ENCODE measurements at regions not wholly inside any gene's neighbourhood (a gene's known extent, or its start where the extent isn't known, plus 50 kb on each side); places are given as distances from the start of the nearest gene placed in this dataset.

- TF ChIP-seq ARID4B (CRISPR knock-in tag; IDR thresholded peaks at IDR 0.05; ENCODE audit: borderline replicate concordance) (no peak), RORB (CRISPR knock-in tag; IDR thresholded peaks at IDR 0.05) (no peak), NFYB (CRISPR knock-in tag; conservative IDR thresholded peaks at IDR 0.05; ENCODE audit: low read depth) (no peak)
- TF ChIP-seq, protein P1, sequence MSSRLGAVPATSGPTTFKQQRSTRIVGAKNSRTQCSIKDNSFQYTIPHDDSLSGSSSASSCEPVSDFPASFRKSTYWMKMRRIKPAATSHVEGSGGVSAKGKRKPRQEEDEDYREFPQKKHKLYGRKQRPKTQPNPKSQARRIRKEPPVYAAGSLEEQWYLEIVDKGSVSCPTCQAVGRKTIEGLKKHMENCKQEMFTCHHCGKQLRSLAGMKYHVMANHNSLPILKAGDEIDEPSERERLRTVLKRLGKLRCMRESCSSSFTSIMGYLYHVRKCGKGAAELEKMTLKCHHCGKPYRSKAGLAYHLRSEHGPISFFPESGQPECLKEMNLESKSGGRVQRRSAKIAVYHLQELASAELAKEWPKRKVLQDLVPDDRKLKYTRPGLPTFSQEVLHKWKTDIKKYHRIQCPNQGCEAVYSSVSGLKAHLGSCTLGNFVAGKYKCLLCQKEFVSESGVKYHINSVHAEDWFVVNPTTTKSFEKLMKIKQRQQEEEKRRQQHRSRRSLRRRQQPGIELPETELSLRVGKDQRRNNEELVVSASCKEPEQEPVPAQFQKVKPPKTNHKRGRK (CRISPR knock-in tag; IDR thresholded peaks at IDR 0.05; ENCODE audit: borderline replicate concordance), result no peak
Measured at GRCh38 chr12:42799966-42800365, 210.4 kb upstream of the PRICKLE1 start (continued).

DNA sequence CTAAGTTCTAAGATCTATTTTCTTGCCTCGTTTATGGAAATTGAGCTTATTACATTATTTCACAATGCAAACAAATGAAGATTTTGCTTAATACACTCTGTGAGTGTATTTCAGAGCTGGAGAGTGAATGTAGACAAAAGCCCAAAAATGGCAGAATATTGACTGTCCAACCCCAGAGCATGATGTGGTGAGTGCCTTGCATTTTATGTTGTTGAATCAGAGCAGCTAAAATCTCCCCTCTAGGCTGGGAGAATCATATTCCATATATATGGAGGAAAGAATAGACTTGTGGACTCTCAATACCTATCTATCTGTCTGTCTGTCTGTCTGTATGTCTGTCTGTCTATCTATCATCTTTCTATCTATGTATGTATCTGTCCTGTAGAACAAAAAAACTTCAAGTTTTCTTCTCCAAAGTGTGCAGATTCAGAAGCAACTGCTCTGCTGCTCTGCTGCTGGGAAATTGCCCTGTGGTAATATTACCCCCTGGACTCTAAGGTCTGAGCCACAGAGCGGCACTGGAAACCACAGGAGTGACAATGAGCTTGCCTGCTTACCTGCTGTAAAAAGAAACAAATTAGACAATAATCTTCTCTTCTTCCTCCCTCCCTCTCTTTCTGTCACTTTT lies 209.4 kb upstream of the PRICKLE1 start:
- H3K36me3 Mint-ChIP-seq, result no peaks in the 10 kb centered on the region
- TF ChIP-seq, protein P2, sequence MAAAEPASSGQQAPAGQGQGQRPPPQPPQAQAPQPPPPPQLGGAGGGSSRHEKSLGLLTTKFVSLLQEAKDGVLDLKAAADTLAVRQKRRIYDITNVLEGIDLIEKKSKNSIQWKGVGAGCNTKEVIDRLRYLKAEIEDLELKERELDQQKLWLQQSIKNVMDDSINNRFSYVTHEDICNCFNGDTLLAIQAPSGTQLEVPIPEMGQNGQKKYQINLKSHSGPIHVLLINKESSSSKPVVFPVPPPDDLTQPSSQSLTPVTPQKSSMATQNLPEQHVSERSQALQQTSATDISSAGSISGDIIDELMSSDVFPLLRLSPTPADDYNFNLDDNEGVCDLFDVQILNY (CRISPR knock-in tag; IDR thresholded peaks at IDR 0.05), result no peak
- TF ChIP-seq CREB1 (CRISPR knock-in tag; IDR thresholded peaks at IDR 0.05) (no peak), CBFB (CRISPR knock-in tag; IDR thresholded peaks at IDR 0.05; ENCODE audit: low read depth) (no peak), FOXJ3 (CRISPR knock-in tag; IDR thresholded peaks at IDR 0.05; ENCODE audit: borderline replicate concordance) (no peak), IRF2 (CRISPR knock-in tag; IDR thresholded peaks at IDR 0.05; ENCODE audit: borderline replicate concordance, low read depth) (no peak), TEAD4 (CRISPR knock-in tag; IDR thresholded peaks at IDR 0.05) (no peak), HMGXB4 (CRISPR knock-in tag; IDR thresholded peaks at IDR 0.05) (no peak), TEAD1 (CRISPR knock-in tag; IDR thresholded peaks at IDR 0.05) (no peak), JAZF1 (CRISPR knock-in tag; IDR thresholded peaks at IDR 0.05) (no peak), NR1H2 (CRISPR knock-in tag; IDR thresholded peaks at IDR 0.05) (no peak), JUN (CRISPR knock-in tag; IDR thresholded peaks at IDR 0.05) (no peak), ZNF317 (CRISPR knock-in tag; IDR thresholded peaks at IDR 0.05; ENCODE audit: borderline replicate concordance, low read depth) (no peak)
- TF ChIP-seq, protein P3, sequence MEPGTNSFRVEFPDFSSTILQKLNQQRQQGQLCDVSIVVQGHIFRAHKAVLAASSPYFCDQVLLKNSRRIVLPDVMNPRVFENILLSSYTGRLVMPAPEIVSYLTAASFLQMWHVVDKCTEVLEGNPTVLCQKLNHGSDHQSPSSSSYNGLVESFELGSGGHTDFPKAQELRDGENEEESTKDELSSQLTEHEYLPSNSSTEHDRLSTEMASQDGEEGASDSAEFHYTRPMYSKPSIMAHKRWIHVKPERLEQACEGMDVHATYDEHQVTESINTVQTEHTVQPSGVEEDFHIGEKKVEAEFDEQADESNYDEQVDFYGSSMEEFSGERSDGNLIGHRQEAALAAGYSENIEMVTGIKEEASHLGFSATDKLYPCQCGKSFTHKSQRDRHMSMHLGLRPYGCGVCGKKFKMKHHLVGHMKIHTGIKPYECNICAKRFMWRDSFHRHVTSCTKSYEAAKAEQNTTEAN (CRISPR knock-in tag; IDR thresholded peaks at IDR 0.05), result no peak
- TF ChIP-seq, protein P4, sequence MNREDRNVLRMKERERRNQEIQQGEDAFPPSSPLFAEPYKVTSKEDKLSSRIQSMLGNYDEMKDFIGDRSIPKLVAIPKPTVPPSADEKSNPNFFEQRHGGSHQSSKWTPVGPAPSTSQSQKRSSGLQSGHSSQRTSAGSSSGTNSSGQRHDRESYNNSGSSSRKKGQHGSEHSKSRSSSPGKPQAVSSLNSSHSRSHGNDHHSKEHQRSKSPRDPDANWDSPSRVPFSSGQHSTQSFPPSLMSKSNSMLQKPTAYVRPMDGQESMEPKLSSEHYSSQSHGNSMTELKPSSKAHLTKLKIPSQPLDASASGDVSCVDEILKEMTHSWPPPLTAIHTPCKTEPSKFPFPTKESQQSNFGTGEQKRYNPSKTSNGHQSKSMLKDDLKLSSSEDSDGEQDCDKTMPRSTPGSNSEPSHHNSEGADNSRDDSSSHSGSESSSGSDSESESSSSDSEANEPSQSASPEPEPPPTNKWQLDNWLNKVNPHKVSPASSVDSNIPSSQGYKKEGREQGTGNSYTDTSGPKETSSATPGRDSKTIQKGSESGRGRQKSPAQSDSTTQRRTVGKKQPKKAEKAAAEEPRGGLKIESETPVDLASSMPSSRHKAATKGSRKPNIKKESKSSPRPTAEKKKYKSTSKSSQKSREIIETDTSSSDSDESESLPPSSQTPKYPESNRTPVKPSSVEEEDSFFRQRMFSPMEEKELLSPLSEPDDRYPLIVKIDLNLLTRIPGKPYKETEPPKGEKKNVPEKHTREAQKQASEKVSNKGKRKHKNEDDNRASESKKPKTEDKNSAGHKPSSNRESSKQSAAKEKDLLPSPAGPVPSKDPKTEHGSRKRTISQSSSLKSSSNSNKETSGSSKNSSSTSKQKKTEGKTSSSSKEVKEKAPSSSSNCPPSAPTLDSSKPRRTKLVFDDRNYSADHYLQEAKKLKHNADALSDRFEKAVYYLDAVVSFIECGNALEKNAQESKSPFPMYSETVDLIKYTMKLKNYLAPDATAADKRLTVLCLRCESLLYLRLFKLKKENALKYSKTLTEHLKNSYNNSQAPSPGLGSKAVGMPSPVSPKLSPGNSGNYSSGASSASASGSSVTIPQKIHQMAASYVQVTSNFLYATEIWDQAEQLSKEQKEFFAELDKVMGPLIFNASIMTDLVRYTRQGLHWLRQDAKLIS (CRISPR knock-in tag; IDR thresholded peaks at IDR 0.05; ENCODE audit: borderline replicate concordance), result no peak
- TF ChIP-seq, protein P5, sequence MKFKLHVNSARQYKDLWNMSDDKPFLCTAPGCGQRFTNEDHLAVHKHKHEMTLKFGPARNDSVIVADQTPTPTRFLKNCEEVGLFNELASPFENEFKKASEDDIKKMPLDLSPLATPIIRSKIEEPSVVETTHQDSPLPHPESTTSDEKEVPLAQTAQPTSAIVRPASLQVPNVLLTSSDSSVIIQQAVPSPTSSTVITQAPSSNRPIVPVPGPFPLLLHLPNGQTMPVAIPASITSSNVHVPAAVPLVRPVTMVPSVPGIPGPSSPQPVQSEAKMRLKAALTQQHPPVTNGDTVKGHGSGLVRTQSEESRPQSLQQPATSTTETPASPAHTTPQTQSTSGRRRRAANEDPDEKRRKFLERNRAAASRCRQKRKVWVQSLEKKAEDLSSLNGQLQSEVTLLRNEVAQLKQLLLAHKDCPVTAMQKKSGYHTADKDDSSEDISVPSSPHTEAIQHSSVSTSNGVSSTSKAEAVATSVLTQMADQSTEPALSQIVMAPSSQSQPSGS (CRISPR knock-in tag; IDR thresholded peaks at IDR 0.05; ENCODE audit: borderline replicate concordance, low read depth), result no peak

More for the DNA sequence above, 209.4 kb upstream of the PRICKLE1 start:
- peaks cover 13% of the 10 kb centered on the region for H3K9me3 Mint-ChIP-seq
- ATAC-seq (no peak), DNase-seq (ENCODE audit: low spot score) (no peak)
- CTCF ChIA-PET, result no interaction called here
- POLR2A ChIA-PET, result no interaction called here
- peaks cover 7% of the 10 kb centered on the region for H3K27me3 Mint-ChIP-seq (ENCODE audit: low read depth)
- no peak overlapping the region for H3K27ac Mint-ChIP-seq
- no peak overlapping the region for H3K4me3 Mint-ChIP-seq
- peaks cover 30% of the 10 kb centered on the region for H3K4me1 Mint-ChIP-seq

All from WTC11 (cell line).